SHP77 (cell line): ENCODE measurements at regions not wholly inside any gene's neighbourhood (a gene's known extent, or its start where the extent isn't known, plus 50 kb on each side); places are given as distances from the start of the nearest gene placed in this dataset.
"Not testable (repeated sequence)": the region's sequence is repeated elsewhere in the genome, so short reads cannot be mapped to it uniquely, and the experiment has no call there.

Source experiments
- DNase-seq, 2 experiments: peaks; one replicate each; lab custom pipeline; 2025; lab: John Stamatoyannopoulos, UW

DNA sequence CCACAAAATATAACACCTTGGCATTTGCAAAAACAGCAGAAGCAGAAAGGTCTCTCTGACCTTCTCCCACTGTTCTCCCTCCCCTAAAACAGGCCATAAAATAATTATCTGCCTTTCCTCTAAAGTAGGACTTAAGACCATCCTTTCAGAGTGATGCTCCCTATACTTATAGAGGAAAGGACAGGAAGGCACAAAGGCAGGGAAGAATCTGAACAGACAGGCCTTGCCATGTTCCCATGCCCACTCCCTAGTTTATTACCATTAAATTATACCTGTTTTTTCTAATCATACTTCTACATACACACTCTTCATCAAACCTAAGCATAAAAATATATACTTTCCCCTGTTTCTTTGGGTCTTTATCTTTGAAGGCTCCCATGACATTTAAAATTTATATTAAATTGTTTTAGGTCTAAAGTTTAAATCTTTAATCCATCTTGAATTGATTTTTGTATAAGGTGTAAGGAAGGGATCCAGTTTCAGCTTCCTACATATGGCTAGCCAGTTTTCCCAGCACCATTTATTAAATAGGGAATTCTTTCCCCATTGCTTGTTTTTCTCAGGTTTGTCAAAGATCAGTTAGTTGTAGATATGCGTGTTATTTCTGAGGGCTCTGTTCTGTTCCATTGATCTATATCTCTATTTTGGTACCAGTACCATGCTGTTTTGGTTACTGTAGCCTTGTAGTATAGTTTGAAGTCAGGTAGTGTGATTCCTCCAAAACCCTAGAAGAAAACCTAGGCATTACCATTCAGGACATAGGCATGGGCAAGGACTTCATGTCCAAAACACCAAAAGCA lies 755.8 kb upstream of the ADGRB3 start:
- DNase-seq = not testable (repeated sequence)

DNA sequence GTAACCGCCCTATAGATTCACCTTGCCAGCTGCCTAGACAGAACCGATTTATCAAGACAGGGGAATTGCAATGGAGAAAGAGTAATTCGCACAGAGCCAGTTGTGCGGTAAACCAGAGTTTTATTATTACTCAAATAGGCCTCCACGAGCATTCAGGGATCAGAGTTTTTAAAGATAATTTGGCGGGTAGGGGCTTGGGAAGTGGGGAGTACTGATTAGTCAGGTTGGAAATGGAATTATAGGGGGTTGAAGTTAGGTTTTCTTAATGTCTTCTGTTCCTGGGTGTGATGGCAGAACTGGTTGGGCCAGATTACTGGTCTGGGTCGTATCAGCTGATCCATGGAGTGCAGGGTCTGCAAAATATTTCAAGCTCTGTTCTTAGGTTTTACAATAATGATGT lies 756.9 kb upstream of the ADGRB3 start:
- DNase-seq = not testable (repeated sequence)

DNA sequence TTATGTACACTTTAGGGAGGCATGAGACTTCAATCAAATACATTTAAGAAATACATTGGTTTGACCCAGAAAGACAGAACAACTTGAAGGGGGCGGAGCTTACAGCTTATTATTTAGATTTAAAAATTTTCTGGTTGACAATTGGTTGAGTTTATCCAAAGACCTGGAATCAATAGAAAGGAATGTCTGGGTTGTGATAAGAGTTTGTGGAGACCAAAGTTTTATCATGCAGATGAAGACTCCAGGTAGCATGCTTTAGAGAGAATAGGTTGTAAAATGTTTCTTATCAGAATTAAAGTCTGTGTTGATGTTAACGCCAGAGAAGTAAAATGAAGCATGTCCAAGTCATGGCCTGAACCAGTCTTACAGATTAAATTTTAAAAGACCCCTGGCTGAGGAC lies 757.8 kb upstream of the ADGRB3 start:
- no peak for DNase-seq

DNA sequence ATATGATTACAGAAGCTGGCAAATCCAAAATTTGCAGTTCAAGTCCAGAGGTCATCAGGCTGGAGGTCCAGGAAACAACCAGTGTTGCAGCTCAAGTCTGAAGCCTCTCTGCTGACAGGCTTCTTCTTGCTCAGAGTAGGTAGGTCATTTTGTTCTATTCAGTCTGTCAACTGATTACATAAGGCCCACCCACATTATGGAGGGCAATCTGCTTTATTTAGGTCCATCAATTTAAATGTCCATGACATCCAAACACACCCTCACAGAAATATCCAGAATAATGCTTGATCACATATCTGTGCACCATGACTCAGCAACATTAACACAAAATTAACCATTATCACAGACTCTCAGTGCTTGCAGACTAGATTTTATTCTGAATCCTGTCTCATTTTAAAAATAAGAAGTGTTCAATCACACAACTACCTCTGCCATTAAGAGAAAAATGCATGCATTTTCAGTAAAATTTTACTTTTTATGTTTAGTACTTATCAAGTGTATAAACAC lies 759.2 kb upstream of the ADGRB3 start:
- no peak for DNase-seq

DNA sequence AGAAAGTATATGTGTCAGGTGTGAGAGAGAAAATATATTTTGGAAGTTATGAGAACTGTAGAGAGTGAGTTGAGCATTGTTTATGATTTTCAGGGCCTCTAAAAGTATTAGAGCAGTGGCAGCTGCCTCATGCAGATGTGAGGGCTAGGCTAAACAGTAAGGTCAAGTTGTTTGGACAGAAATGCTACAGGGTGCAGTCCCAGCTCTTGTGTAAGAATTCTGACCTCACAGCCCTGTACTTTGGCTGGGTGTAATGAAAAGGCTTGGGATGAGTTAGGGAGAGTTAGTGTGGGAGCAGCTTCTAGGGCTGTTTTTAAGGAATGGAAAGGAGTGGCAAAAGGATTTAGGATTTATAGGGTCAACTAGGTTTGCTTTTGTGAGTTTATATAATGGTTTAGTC lies 764.8 kb upstream of the ADGRB3 start:
- DNase-seq = no peak

DNA sequence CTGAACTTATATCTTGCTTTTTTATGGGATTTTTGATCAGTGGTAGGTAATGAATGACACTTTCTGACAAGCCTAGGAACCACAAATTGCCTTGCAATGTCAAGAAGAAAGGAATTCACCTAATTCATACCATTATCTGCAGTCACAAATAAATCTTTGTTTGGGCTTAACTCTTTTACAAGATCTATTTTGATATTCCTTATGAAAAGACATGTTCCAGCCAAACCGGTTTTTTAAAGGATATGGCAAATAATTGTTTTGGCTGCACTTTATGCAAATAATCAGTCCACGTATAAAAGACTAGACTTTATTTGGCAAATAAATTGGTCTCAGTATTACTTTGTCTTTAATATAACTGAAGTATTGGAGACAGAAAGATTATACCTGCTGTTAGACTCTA lies 771.7 kb upstream of the ADGRB3 start:
- DNase-seq = no peak

DNA sequence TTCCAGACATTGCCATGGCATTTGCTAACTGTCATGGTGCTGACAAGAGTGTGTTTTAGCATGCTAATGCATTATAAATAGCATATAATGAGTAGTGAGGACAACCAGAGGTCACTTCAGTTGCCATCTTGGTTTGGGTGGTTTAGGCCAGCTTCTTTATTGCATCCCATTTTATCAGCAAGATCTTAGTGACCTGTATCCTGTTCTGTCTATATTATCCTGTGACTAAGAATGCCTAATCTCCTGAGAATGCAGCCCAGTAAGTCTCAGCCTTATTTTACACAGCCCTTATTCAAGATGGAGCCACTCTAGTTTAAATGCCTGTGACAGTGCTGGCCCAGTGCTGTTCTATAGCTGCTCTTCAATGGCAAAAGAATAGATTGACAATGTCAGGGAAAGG lies 781.0 kb upstream of the ADGRB3 start:
- no peak for DNase-seq

DNA sequence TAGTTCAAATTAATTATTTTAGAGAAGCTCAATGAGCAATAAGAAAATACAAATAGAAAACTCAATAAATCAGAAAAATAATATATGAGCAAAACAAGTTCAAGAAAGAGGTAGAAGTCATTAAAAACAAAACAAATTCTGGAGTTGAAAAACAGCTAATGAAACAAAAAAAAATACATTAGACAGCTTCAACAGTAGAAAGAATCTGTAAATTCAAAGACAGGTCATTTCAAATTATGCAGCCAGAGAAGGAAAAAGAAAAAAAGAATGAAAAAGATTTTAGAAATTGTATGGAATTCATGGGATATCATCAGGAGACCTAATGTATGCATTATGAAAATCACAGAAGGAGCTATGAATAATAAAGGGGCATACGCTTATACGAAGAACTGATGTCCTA lies 795.3 kb upstream of the ADGRB3 start:
- DNase-seq = no peak

DNA sequence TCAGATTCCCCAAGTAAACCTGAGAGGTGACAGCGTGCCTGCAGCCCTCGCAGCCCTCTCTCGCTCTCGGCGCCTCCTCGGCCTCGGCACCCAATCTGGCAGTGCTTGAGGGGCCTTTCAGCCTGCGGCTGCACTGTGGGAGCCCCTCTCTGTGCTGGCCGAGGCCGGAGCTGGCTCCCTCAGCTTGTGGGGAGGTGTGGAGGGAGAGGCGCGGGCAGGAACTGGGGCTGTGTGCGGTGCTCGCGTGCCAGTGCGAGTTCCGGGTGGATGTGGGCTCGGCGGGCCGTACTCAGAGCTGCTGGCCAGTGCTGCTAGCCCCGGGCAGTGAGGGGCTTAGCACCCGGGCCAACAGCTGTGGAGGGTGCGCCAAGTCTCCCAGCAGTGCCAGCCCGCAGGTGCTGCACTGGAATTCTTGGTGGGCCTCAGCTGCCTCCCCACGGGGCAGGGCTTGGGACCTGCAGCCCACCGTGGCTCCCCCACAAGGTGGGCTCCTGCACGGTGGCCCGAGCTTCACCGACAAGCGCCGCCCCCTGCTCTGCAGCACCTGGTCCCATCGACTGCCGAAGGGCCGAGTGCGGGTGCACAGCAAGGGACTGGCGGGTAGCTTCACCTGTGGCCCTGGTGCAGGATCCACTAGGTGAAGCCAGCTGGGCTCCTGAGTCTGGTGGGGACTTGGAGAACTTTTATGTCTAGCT lies 809.7 kb upstream of the ADGRB3 start:
- no peak for DNase-seq

DNA sequence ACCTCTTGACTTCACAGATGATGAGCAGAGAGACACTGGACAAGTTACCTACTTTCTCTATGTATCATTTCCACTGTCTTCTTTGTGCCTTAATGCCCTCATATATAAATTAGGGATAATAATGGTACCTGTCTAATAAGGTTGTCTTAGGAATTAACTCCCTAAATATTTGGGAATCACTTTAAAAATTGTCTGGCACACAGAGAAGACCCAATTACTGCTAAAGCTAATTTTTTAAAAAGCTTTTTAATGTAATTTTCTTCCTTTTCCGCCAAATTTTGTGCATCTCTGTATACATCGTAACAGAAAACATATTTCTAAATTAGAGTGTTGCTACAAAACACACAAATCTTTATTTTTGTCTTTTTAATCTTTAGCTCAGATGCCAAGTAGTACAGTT lies 816.8 kb upstream of the ADGRB3 start:
- DNase-seq = no peak

DNA sequence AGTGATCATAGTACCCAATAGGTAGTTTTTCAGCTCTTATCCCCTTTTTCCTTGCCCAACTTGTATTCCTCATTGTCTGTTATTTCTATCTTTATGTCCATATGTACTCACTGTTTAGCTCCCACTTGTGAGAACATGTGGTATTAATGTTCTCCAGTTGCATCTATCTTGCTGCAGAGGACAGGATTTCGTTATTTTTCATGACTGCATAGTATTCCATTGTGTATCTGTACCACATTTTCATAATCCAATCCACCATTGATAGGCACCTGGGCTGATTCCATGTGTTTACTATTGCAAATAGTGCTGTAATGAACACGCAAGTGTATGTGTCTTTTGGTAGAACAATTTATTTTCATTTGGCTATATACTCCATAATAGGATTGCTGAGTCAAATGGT lies 819.5 kb upstream of the ADGRB3 start:
- DNase-seq = no peak

DNA sequence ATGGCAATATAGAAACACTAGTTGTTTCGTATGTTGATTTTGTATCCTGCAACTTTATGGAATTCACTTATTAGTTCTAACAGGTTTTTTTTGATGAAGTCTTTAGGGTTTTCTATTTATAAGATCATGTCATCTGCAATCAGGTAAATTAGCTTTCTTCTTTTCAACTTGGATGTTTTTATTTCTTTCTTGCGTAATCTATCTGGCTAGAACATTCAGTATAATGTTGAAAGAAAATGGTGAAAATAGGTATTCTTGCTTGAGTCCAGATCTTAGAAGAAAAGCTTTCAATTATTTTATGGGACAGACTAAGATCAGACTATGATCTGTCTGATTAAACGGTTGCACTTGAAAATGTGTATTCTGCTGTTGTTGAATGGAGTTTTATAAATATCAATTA lies 820.8 kb upstream of the ADGRB3 start:
- no peak for DNase-seq

DNA sequence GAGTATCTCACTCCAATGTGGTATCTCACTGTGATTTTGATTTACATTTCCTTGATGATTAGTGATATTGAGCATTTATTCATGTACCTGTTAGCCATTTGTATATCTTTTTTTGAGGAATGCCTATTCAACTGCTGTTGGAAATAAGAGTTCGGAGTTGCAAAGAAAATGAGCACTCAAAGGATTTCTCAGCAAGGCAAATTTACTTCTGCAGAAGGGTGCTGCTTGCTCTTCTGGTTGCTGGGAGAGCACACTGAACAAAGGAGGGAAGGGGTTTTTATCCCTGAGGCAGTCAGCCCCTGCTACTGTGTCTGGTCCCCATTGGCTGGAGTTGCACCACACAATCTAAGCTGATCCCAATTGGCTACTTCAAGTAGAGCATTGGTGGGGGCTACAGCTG lies 822.4 kb upstream of the ADGRB3 start:
- DNase-seq = no peak

DNA sequence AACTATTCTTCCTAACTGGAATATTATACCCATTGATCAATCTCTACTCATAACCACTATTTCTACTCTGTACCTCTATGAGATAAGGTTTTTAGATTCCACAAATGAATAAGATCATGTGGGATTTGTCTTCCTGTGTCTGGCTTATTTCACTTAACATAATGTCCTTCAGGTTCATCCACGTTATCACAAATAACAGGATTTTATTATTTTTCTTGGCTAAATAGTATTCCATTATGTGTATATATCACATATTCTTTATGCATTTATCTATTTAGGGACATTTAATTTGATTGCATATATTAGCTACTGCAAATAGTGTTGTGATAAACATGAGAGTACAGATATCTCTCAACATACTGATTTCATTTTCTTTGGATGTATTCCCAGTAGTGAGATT lies 823.0 kb upstream of the ADGRB3 start:
- DNase-seq = no peak

DNA sequence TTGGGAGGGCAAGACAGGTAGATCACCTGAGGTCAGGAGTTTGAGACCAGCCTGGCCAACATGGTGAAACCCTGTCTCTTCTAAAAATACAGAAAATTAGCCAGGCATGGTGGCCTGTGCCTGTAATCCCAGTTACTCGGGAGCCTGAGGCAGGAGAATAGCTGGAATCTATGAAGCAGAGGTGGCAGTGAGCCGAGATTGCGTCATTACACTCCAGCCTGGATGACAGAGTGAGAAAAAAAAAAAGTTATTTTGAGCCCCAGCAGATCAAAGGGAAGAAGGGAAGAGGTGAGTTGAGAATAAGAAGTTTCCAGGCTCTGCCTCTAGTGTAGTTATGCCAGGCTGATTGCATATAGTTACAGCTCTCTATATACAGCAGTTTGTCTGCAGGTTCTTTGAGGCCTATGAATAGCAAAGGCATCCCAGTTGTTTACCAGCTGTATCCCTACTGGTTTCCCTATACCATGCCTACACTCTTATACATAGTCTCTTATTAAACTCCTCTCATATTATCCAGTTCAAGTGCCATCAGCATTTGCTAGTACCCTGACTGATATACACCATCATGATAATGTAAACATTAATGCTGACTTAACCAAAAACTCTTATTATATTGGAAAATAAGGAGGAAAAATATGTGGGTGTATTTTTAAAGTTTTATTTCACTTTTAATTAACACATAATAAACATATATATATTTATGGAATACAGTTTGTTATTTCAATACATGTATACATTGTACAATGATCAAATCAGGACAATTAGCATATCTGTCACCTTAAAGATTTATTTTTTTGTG lies 823.6 kb upstream of the ADGRB3 start:
- no peak for DNase-seq

DNA sequence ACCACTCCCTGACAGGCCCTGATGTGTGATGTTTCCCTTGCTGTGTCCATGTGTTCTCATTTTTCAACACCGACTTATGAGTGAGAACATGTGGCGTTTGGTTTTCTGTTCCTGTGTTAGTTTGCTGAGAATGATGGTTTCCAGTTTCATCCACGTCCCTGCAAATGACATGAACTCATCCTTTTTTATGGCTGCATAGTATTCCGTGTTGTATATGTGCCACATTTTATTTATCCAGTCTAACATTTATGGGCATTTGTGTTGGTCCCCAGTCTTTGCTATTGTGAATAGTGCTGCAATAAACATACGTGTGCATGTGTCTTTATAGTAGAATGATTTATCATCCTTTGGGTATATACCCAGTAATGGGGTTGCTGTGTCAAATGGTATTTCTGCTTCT lies 830.3 kb upstream of the ADGRB3 start:
- DNase-seq = not testable (repeated sequence)

DNA sequence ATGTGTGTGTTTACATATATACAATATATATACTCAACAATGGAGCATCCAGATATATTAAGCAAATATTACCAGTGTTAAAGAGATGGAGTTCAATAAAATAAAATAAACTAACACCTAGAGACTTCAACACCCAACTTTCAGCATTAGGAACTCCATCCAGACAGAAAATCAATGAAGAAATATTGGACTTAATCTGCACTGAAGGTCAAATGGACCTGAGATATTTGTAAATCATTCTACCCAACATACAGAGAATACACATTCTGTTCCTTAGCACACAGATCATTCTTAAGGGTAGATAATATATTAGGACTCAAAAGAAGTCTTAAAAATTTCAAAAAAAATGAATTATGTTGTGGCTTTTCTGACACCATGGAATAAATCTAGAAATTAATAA lies 832.3 kb upstream of the ADGRB3 start:
- DNase-seq = peak in 1 of 2 experiments; percentile 7

DNA sequence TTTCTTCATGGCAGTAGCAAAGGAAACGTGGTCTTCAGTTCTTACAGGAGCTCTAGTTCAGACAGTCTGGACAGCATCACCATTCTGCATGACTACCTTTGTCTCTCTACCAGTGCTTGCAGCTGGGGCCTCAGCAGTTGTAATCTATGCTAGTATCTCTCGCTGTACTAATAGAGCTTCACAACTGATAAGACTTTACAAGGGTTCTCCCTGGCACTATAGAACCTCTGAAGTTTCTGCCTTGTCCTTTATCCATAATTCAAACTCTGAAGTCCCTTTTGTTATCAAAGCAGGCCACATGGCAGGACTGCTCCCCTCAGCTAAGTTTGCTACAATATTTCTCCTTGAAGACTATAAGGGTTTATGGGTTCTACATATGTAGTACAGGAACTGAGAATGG lies 842.1 kb upstream of the ADGRB3 start:
- no peak for DNase-seq

DNA sequence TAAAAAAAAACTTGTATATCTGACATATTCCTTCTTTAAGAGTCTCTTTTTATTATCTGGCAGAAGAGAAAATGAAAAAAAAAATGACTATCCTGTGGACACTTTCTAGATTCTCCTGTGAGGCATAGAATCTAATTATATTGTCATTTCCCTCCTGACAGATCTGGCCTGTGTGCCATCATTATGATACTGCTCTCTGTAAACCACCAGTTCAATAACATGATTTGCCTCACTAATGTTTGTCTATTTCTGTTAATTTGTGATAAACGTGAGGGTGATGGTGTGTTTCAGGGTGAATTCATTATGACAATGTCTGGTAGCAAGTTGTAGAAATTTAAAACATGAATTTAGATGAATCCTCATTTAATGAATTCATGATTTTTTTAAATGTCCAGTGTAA lies 844.5 kb upstream of the ADGRB3 start:
- DNase-seq = no peak

DNA sequence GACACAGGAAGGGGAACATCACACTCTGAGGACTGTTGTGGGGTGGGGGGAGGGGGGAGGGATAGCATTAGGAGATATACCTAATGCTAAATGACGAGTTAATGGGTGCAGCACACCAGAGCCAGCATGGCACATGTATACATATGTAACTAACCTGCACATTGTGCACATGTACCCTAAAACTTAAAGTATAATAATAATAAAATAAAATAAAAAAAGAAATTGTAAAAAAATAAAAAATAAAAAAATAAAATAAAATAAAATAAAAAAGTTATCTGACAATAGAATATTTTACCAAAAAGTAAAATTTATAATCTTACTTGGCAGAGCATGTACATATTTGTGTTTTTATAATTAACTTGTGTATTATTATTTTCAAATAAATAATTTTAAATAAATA lies 848.0 kb upstream of the ADGRB3 start:
- not testable (repeated sequence) for DNase-seq

DNA sequence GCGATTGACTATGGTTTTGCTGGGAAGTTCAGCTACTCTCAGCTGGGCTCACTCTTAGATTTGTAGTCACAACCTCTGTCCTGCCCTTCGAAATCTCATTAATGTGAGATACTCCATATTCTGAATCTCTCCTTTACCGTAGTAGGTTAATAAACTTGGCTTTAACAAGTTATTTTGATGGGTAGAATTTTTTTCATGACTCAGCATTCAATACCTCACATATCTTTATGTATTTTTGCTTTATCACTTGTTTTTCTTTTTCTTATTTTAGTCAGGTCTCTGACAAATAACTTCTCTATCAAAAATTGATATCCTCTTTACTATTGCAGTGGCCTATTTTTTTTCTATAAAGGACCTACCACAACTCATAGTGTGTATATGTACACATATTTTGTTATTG lies 855.2 kb upstream of the ADGRB3 start:
- no peak for DNase-seq

DNA sequence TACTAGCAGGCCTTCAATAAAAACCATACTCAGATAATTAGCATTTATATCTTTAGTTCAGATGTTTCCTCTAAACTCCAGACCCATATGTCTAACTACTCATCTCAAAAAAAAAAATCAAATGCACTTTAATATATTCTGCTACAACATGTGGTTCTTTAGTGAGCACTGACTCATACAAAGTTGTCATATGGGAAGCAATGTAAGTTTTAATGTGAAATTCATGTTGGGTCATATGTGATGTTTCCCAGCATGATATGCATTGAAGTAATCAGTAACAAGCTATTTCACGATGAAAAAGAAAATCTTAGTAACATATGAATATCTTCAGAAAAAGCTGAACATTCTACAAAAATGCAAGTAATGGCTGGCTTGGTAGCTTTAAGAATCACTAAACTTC lies 859.7 kb upstream of the ADGRB3 start:
- DNase-seq = no peak

DNA sequence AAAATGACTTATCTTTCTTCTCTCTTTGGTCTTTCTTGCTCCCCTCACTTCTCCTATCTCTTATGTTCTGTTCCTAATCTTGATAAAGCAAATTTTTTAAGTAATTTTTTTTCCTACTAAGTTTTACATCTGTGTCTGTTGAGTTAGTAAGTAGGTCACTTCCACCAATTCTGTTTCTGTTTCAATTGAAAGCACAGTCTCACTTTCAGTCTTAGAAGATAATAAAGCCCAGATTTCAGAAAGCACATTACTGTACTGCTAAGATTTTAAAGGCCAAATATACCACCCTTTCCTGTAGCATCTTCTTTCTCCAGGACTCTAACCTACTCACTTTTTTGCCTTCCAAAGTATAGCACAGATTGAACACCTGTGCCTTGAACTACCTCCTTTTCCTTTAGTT lies 866.1 kb upstream of the ADGRB3 start:
- DNase-seq = no peak
